Posterior cingulate gyrus (tissue), 11 donors: ENCODE measurements at regions not wholly inside any gene's neighbourhood (a gene's known extent, or its start where the extent isn't known, plus 50 kb on each side); places are given as distances from the start of the nearest gene placed in this dataset.

Experiments used
- DNase-seq, 10 donors: peaks; one replicate each; pipeline versions ENCODE4 v3.0.0 to v3.0.0-alpha.2; 2020 to 2021; ENCODE audit warnings: mixed read lengths in 3 of 10
- intact Hi-C: fragments of 100-400 bp; cut with DNase I; formaldehyde crosslinking; loops from one replicate; pipeline ENCODE4 v1.15.1; 2023

DNA sequence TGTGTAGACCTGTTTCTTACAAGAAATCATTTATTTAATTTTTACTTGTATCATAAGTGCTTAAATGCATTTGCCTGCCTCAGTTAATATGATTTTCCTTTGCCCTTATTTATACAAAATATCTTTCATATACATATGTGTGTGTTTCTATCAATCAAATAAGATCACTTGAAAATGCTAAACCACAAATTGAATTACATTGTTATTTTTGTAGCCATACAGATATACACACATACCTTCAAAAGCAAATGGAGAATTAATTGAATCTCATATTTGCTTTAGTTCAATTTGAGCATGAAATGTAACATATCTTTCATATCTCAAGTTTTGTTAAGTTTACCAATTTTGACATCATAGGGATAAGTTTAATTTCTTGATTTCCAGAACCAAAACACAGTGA, 755.8 kb upstream of the PIK3C3 start:
- intact Hi-C loops = no loop called here
- DNase-seq = no peak

- intact Hi-C loops = no loop called here
- no peak for DNase-seq
Measured at GRCh38 chr18:41197967-41198366, 757.1 kb upstream of the PIK3C3 start.

- intact Hi-C loops = no loop called here
Measured at GRCh38 chr18:41170346-41170745, 784.7 kb upstream of the PIK3C3 start.

DNA sequence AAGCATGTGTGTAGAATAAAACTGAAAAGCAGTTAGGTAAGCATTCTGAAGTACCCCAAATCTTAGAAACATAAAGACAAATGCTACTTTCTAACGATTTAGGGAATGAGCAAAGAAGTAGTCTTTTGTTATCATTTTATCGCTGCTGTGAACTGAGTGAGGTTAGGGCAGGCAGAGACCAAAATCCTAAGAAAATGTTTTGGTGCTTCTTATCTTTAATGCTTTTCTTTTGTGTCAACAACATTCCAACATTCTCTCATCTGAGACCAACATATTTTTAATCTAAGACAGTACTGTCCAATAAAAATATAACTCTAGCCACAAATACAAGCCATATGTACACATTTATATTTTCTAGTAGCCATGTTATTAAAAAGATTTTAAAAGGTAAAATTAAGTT, 789.4 kb upstream of the PIK3C3 start:
- DNase-seq = no peak
- intact Hi-C loops = no loop called here

More at GRCh38 chr18:41170346-41170745, 784.7 kb upstream of the PIK3C3 start:
- no peak for DNase-seq

DNA sequence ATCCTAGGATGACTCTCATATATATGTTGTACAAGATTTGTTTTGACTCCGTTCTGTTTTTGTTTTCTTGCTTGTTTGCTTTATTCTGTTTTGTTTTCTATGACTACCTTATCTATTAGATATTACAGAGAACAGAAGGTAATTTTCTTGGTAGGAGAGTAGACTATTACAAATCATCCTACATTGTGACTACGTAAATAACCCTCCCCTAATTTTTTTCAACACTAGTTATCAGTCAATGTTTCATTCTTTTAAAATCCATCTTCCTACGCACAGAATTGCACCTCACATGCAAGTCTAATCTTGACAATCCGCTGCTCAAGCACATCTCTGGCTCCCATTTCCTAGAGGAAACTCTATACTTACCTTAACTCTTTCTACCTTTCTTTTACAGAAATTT, 792.3 kb upstream of the PIK3C3 start:
- no peak for DNase-seq
- intact Hi-C loops = no loop called here

DNA sequence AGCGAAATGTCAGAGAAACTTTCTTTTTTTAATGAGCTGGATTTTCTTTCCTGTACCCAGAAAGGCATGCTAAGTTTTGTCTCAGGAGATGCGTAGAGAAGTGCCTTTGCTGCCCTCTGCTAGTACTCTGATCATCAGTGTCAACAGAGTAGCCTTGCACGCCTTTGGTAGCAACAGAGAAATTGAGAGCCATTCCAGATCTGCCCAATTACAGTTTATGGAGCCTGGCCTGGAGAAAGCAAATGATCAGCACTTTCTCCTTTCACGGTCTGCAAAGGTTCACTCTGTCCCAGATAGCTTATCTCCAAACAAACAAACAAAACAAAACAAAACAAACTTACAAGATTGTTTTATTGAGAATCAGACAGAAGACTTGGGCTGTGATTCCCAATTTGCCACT, 792.8 kb upstream of the PIK3C3 start:
- no peak for DNase-seq
- intact Hi-C loops = no loop called here

GRCh38 chr18:41155910-41156851, 798.9 kb upstream of the PIK3C3 start:
- no peak for DNase-seq
- intact Hi-C loops = no loop called here

GRCh38 chr18:41155025-41155424, 800.0 kb upstream of the PIK3C3 start:
- DNase-seq = no peak
- intact Hi-C loops = no loop called here

DNA sequence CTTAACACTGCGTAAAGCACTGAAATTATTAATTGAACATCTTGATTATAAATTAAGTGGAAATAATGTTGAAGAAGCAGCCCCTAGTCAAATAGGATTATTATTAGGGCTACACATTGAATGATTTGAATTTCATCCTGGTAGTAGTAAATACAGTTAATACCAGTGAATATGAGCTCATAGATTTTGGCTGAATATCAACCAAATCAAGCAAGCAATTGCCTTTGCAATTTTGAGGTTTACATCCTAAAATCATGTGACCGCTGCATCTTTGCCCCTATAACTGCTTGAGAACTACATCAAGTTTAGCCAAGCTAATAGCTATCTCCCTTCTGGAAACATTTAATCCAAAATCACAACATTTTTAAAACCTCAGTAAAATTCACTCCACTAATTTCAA, 801.2 kb upstream of the PIK3C3 start:
- DNase-seq = no peak
- intact Hi-C loops = no loop called here

GRCh38 chr18:41150316-41150715, 804.7 kb upstream of the PIK3C3 start:
- no peak for DNase-seq
- intact Hi-C loops = no loop called here

- intact Hi-C loops = no loop called here
- DNase-seq = no peak
Measured at GRCh38 chr18:41146301-41146700, 808.7 kb upstream of the PIK3C3 start.

DNA sequence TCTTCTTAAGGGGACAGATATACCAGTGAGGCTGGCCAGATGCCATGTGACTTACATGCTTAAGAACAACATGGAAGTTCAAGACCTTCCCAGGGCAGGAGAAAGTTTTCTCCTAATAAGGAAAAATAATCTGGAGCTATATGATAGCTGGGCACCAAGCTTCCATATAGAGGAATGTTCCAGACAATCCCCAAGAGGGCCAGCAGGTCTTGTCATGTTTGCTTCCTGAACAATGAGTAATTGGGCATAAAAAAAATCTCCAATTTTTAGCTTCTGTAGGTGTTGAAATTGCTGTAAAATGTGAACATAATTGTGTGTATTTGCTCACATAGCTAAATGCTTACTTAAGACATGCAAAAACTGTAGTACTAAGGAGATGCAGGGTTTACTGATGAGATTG, 809.5 kb upstream of the PIK3C3 start:
- intact Hi-C loops = no loop called here
- DNase-seq = no peak

DNA sequence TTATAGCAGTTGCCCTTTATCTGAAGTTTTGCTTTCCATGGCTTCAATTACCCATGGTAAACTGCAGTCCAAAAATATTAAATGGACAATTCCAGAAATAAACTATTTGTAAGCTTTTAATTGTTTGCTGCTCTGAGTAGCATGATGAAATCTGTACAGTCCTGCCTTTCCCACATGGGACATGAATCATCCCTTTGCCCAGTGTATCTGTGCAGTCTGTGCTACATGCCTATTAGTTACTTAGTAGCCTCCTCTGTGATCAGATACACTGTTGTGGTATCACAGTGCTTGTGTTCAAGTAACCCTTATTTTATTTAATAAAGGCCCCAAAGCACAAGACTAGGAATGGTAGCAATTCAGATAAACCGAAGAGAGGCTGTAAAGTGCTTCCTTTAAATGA, 810.6 kb upstream of the PIK3C3 start:
- intact Hi-C loops = no loop called here
- no peak for DNase-seq

DNA sequence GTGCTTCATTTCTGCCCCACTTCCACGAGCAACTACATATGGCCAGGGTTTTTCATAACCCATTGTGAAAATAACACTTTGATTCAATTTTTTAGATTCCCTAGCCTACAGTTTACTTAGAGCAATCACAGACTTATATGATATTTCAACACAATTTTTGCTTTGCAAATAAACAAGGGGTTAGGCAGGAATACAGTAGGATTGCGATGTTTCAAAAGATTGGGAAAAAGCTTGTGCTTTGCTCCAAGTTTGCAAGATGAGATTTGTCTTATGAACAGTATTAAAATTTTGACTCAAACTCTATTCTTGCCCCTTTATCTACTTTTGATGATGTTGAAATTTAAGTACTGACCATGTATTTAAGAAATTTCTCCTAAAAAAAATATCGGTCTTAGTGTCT, 814.5 kb upstream of the PIK3C3 start:
- DNase-seq = no peak
- intact Hi-C loops = no loop called here

GRCh38 chr18:41135146-41135545, 819.9 kb upstream of the PIK3C3 start:
- intact Hi-C loops = no loop called here
- DNase-seq = no peak

GRCh38 chr18:41134426-41134825, 820.6 kb upstream of the PIK3C3 start:
- intact Hi-C loops = no loop called here
- no peak for DNase-seq

- intact Hi-C loops = no loop called here
- no peak for DNase-seq
Measured at GRCh38 chr18:41131050-41131449, 824.0 kb upstream of the PIK3C3 start.

DNA sequence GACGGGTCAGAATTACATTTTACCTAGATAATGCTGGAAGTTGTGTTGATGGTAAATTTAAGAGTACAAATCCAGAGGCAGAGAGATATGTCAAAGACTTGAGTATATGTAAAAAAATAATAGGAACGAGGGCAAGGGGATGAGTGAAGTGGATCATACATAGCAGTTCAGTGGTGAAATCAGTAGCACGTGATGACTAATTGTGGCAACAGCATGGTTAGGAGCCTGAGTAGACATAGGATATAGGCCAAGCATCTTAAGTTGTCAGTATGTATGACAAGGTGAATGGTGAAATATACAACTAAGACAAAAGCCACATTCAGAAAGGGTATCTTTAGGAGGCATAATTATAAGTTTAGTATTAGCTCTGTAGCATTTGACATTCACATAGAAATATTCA, 826.5 kb upstream of the PIK3C3 start:
- DNase-seq = no peak
- intact Hi-C loops = no loop called here

- intact Hi-C loops = no loop called here
- no peak for DNase-seq
Measured at GRCh38 chr18:41128126-41128525, 826.9 kb upstream of the PIK3C3 start.

DNA sequence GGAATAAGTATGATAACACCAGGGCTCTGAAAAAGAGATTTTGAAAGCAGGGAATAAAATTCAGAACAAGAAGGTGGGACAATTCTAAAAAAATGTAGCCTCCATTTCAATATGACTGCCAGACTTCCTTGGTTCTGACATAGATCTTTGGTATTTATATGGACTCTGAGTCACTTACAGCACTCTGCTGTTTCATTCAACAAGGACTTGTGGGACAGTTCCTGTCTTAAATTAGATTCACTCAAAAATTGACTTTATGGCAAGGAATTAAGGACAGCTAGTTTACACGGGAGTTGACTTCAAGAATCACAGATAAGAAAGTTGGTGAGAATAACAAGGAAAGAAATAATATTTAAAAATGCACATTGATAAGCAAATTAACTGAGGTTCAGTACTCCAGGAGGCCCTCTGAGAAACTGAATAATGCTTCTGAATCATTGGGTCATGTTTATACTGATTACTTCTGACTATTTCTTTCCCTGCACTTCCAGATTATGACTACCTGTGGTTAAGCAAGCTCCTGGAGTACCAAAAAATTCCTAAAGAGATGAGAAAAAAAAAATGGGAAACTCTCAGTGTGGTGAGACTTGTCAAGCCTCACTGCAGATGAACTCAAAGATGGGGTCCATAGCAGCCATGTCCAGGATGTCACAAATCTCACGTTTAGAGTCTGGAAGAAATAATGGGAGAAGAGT, 828.3 kb upstream of the PIK3C3 start:
- DNase-seq = no peak
- intact Hi-C loops = no loop called here

GRCh38 chr18:41121116-41121826, 833.8 kb upstream of the PIK3C3 start:
- intact Hi-C loops = no loop called here

More at GRCh38 chr18:41121116-41121826, 833.8 kb upstream of the PIK3C3 start:
- no peak for DNase-seq
